ENCODE measurements at regions not wholly inside any gene's neighbourhood (a gene's known extent, or its start where the extent isn't known, plus 50 kb on each side); places are given as distances from the start of the nearest gene placed in this dataset.

GRCh38 chr4:62156205-62156604 is 956.1 kb downstream of the ADGRL3 start:
- POLR2A ChIA-PET = no interaction called here
- CTCF ChIA-PET = no interaction called here
- Histone ChIP-seq H3K36me3 (ENCODE audit: insufficient read depth, low read length) (no peaks in the 10 kb centered on the region), H3K27me3 (ENCODE audit: control insufficient read depth in 1 of 2, insufficient read depth in 2 of 2, low read length in 2 of 2) (no peaks in the 10 kb centered on the region), H3K4me3 (ENCODE audit: low read length) (no peak overlapping the region), H3K27ac (ENCODE audit: low read depth in 1 of 2, low read length in 2 of 2) (no peak overlapping the region), H3K4me1 (ENCODE audit: insufficient read depth, low read length) (no peaks in the 10 kb centered on the region), H3K9me3 (ENCODE audit: control insufficient read depth in 1 of 2, insufficient read depth in 1 of 2, low read length in 2 of 2) (no peaks in the 10 kb centered on the region)
- DNase-seq = no peak
- peaks cover 15% of the 10 kb centered on the region for H3K9me3 Mint-ChIP-seq
- H3K27ac Mint-ChIP-seq = no peak overlapping the region
- no peaks in the 10 kb centered on the region for H3K27me3 Mint-ChIP-seq
- H3K36me3 Mint-ChIP-seq (ENCODE audit: low read depth) = no peaks in the 10 kb centered on the region
- H3K4me3 Mint-ChIP-seq = no peak overlapping the region
- intact Hi-C loops (cut with DNase I, micrococcal nuclease) = no loop called here
- no peaks in the 10 kb centered on the region for H3K4me1 Mint-ChIP-seq (ENCODE audit: low read depth)
- no peak for ATAC-seq (ENCODE audit: poor library complexity)
- TF ChIP-seq CTCF (IDR thresholded peaks at IDR 0.05) = no peak

DNA sequence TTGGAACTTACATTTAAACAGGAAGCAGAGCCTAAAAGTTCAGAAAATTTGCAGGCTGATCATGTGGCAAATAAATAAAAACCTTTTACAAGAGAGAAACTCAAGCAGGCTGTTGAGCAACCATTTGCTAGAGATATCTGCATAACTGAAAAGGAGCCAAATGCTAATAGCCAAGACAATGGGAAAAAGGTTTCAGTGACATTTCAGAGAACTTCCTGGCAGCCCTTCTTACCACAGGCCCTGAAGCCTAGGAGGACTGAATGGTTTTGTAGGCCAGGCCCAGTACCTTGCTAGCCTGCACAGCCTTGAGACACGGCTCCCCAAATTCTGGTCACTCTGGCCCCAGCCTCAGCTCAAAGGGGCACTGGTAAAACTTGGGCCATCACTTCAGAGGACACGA is 945.1 kb downstream of the ADGRL3 start:
- Histone ChIP-seq H3K27me3 (ENCODE audit: control insufficient read depth in 1 of 2, insufficient read depth in 2 of 2, low read length in 2 of 2) (no peaks in the 10 kb centered on the region), H3K27ac (ENCODE audit: low read depth in 1 of 2, low read length in 2 of 2) (no peak overlapping the region), H3K4me3 (ENCODE audit: low read length) (no peak overlapping the region), H3K36me3 (ENCODE audit: insufficient read depth, low read length) (no peaks in the 10 kb centered on the region), H3K9me3 (ENCODE audit: control insufficient read depth in 1 of 2, insufficient read depth in 1 of 2, low read length in 2 of 2) (peaks cover 7 to 12% of the 10 kb centered on the region in 2 experiments), H3K4me1 (ENCODE audit: insufficient read depth, low read length) (no peaks in the 10 kb centered on the region)
- ChIA-PET CTCF (no interaction called here), POLR2A (no interaction called here)
- intact Hi-C loops (cut with DNase I, micrococcal nuclease) = no loop called here
- Mint-ChIP-seq H3K4me3 (no peak overlapping the region), H3K9me3 (peaks cover 9% of the 10 kb centered on the region), H3K36me3 (ENCODE audit: low read depth) (no peaks in the 10 kb centered on the region), H3K4me1 (ENCODE audit: low read depth) (no peaks in the 10 kb centered on the region), H3K27ac (no peak overlapping the region), H3K27me3 (no peaks in the 10 kb centered on the region)
- ATAC-seq (ENCODE audit: poor library complexity) (no peak), DNase-seq (no peak)
- no peak for TF ChIP-seq CTCF (IDR thresholded peaks at IDR 0.05)

DNA sequence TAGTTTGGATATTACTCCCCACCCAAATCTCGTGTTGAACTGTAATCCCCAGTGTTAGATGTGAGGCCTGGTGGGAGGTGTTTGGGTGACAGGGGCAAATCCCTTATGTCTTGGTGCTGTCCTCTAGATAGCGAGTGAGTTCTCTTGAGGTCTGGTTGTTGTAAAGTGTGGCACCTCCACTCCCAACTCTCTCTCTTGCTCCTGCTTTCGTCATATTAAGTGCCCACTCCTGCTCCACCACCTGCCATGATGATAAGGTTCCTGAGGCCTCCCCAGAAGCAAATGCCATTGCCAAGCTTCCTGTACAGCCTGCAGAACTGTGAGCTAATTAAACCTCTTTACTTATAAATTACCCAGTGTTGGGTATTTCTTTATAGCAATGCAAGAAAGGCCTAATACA is 944.3 kb downstream of the ADGRL3 start:
- ChIA-PET CTCF (no interaction called here), POLR2A (no interaction called here)
- Mint-ChIP-seq H3K9me3 (peaks cover 9% of the 10 kb centered on the region), H3K4me1 (ENCODE audit: low read depth) (no peaks in the 10 kb centered on the region), H3K36me3 (ENCODE audit: low read depth) (no peaks in the 10 kb centered on the region), H3K27ac (no peak overlapping the region), H3K4me3 (no peak overlapping the region), H3K27me3 (no peaks in the 10 kb centered on the region)
- intact Hi-C loops (cut with DNase I, micrococcal nuclease) = no loop called here
- no peak for ATAC-seq (ENCODE audit: poor library complexity)
- H3K9me3 ChIP-seq (ENCODE audit: control insufficient read depth in 1 of 2, insufficient read depth in 1 of 2, low read length in 2 of 2) = peaks cover 6 to 12% of the 10 kb centered on the region in 2 experiments
- H3K4me3 ChIP-seq (ENCODE audit: low read length) = no peak overlapping the region
- H3K4me1 ChIP-seq (ENCODE audit: insufficient read depth, low read length) = no peaks in the 10 kb centered on the region
- no peak for TF ChIP-seq CTCF (IDR thresholded peaks at IDR 0.05)
- no peaks in the 10 kb centered on the region for H3K36me3 ChIP-seq (ENCODE audit: insufficient read depth, low read length)
- H3K27me3 ChIP-seq (ENCODE audit: control insufficient read depth in 1 of 2, insufficient read depth in 2 of 2, low read length in 2 of 2) = no peaks in the 10 kb centered on the region
- no peak for DNase-seq
- no peak overlapping the region for H3K27ac ChIP-seq (ENCODE audit: low read depth in 1 of 2, low read length in 2 of 2)

All from CD4-positive, alpha-beta T cell (primary cell).